GM12878 (cell line): ENCODE measurements at regions not wholly inside any gene's neighbourhood (a gene's known extent, or its start where the extent isn't known, plus 50 kb on each side); places are given as distances from the start of the nearest gene placed in this dataset.

Experiments used
- ATAC-seq: fragments of 200-7000 bp; cut with Tn5 transposase; 3 replicates; pipeline ENCODE4 v1.9.1; 2020; ENCODE audit warnings: mild to moderate bottlenecking, moderate library complexity
- BruUV-seq: library from RNA; stranded (reverse); fragments of 400-500 nt; replicated peaks from 2 replicates; lab custom pipeline; 2021; lab: Mats Ljungman, UMichigan
- CTCF ChIA-PET: fragments of 300-600 bp; sonication (Branson Sonifier 250); formaldehyde crosslinking; extraction: SDS; loops from one replicate; lab custom pipeline; 2021; ENCODE audit warnings: inconsistent platforms; lab: Yijun Ruan, JAX
- POLR2A ChIA-PET: fragments of 350-600 bp; formaldehyde crosslinking; extraction: SDS; loops from one replicate; lab custom pipeline; 2021; ENCODE audit warnings: inconsistent platforms; lab: Charles Lee
- RAD21 ChIA-PET: fragments of 300-600 bp; sonication (Branson Sonifier 250); formaldehyde crosslinking; loops from one replicate; lab custom pipeline; 2023; ENCODE audit warnings: antibody characterized with exemption; ENCODE audit not compliant: unreplicated experiment; lab: Charles Lee
- SMC1A ChIA-PET: fragments of 300-600 bp; sonication (Branson Sonifier 250); formaldehyde crosslinking; loops from one replicate; lab custom pipeline; 2023; ENCODE audit not compliant: unreplicated experiment, uncharacterized antibody; lab: Charles Lee
- DNase-seq: peaks from one replicate; pipeline ENCODE4 v3.0.0-alpha.2; 2011; ENCODE audit warnings: low read depth, low spot score
- FAIRE-seq: peaks from 3 replicates; lab custom pipeline; 2011; peaks lifted over from hg19 to GRCh38; lab: Jason Lieb, UNC
- H2AFZ ChIP-seq: 2 replicates; pipeline ENCODE4 v1.6.0; 2011; ENCODE audit warnings: low read depth, low read length, control low read depth; ENCODE audit not compliant: control insufficient read depth
- H3K27ac ChIP-seq: 2 replicates; pipeline ENCODE4 v1.5.1; 2011; ENCODE audit warnings: control low read depth; ENCODE audit not compliant: control insufficient read depth, insufficient read depth
- H3K27me3 ChIP-seq, 2 experiments: replicated peaks in 1 of 2; 2 replicates each; pipeline versions ENCODE4 v1.6.0 to v1.6.1; 2011; ENCODE audit warnings: low read length in 1 of 2; ENCODE audit not compliant: control insufficient read depth in 2 of 2, insufficient read depth in 2 of 2
- H3K36me3 ChIP-seq, 2 experiments: 2 replicates each; pipeline ENCODE4 v1.5.1; 2011; ENCODE audit warnings: low read length in 1 of 2; ENCODE audit not compliant: control insufficient read depth in 2 of 2, insufficient read depth in 2 of 2
- H3K4me1 ChIP-seq: 2 replicates; pipeline ENCODE4 v1.6.1; 2011; ENCODE audit warnings: mild to moderate bottlenecking, low read length, moderate library complexity, mixed read lengths; ENCODE audit not compliant: control insufficient read depth, insufficient read depth
- H3K4me2 ChIP-seq: 2 replicates; pipeline ENCODE4 v1.6.0; 2011; ENCODE audit warnings: control low read depth; ENCODE audit not compliant: control insufficient read depth, insufficient read depth
- H3K4me3 ChIP-seq: fragments of 200-600 bp; sonication (generic); 2 replicates; pipeline ENCODE4 v1.5.1; 2016
- H3K79me2 ChIP-seq: 2 replicates; pipeline ENCODE4 v1.6.0; 2011; ENCODE audit warnings: low read length; ENCODE audit not compliant: control insufficient read depth, insufficient read depth
- H3K9ac ChIP-seq: 2 replicates; pipeline ENCODE4 v1.8.0; 2011; ENCODE audit warnings: low read length, control low read depth, mixed read lengths; ENCODE audit not compliant: control insufficient read depth, insufficient read depth
- H3K9me3 ChIP-seq: replicated peaks from 3 replicates; pipeline ENCODE4 v1.5.1; 2011; ENCODE audit warnings: mild to moderate bottlenecking, low read length; ENCODE audit not compliant: control insufficient read depth, insufficient read depth
- H4K20me1 ChIP-seq: 2 replicates; pipeline ENCODE4 v1.6.0; 2011; ENCODE audit not compliant: control insufficient read depth, insufficient read depth
- EED ChIP-seq: sonication (generic); IDR thresholded peaks from 2 replicates; pipeline ENCODE4 v1.6.1; 2016; ENCODE audit warnings: antibody characterized with exemption, low read depth
- GATAD2B ChIP-seq: fragments of 450-650 bp; conservative IDR thresholded peaks from 2 replicates; pipeline ENCODE4 v1.6.1; 2017; ENCODE audit warnings: low read depth, mild to moderate bottlenecking, moderate library complexity
- KDM1A ChIP-seq: fragments of 200-600 bp; sonication (generic); IDR thresholded peaks from 2 replicates; pipeline ENCODE4 v1.6.1; 2016; ENCODE audit warnings: borderline replicate concordance
- PAX8 ChIP-seq: fragments of 450-650 bp; IDR thresholded peaks from 2 replicates; pipeline ENCODE4 v1.6.1; 2017; ENCODE audit warnings: mild to moderate bottlenecking, moderate library complexity
- POU2F2 ChIP-seq: IDR thresholded peaks from 3 replicates; pipeline ENCODE4 v1.6.1; 2011; ENCODE audit warnings: low read depth, mild to moderate bottlenecking, low read length, borderline replicate concordance
- RUNX3 ChIP-seq: IDR thresholded peaks from 2 replicates; pipeline ENCODE4 v1.6.1; 2012; ENCODE audit warnings: low read length, inconsistent platforms
- WGBS: methylation state at CpG from one replicate; pipeline ENCODE4 v1.1.6; 2016; ENCODE audit warnings: low lambda C conversion rate; ENCODE audit not compliant: insufficient replicate concordance, insufficient coverage; ENCODE audit errors: missing lambda C conversion rate; 5-methylcytosine and 5-hydroxymethylcytosine counted together
- in situ Hi-C: fragments of 300-500 bp; cut with MboI; formaldehyde crosslinking; loops from 9 replicates; pipeline ENCODE4 v1.14.3; 2018; ENCODE audit warnings: mixed read lengths
- intact Hi-C: fragments of 100-400 bp; cut with micrococcal nuclease; formaldehyde crosslinking; loops from one replicate; pipeline ENCODE4 v1.14.2; 2022; ENCODE audit not compliant: unreplicated experiment
- TF ChIP-seq, protein P1 (sequence below): fragments of 450-650 bp; conservative IDR thresholded peaks from 2 replicates; pipeline ENCODE4 v1.6.1; 2017; ENCODE audit warnings: mild to moderate bottlenecking, moderate library complexity
- TF ChIP-seq, protein P2 (sequence below): fragments of 450-650 bp; IDR thresholded peaks from 2 replicates; pipeline ENCODE4 v1.6.1; 2017; ENCODE audit warnings: mild to moderate bottlenecking, moderate library complexity
- TF ChIP-seq, protein P3 (sequence below), 3 experiments: IDR thresholded peaks in 2 of 3; conservative IDR thresholded peaks in 1 of 3; 2 replicates each; pipeline ENCODE4 v1.5.1; 2011; ENCODE audit warnings: low read depth in 3 of 3, low read length in 3 of 3, mild to moderate bottlenecking in 3 of 3, control low read depth in 2 of 3, moderate library complexity in 2 of 3, inconsistent platforms in 1 of 3, mixed read lengths in 1 of 3; ENCODE audit not compliant: control insufficient read depth in 2 of 3, insufficient read depth in 1 of 3; ENCODE audit errors: extremely low read depth in 1 of 3
- TF ChIP-seq, protein P4 (sequence below): IDR thresholded peaks from 2 replicates; pipeline ENCODE4 v1.6.1; 2011; ENCODE audit warnings: borderline replicate concordance, low read depth, mild to moderate bottlenecking, moderate library complexity, mixed read lengths, low read length; ENCODE audit not compliant: insufficient read depth; ENCODE audit errors: extremely low read length
- TF ChIP-seq, protein P5 (sequence below): fragments of 450-650 bp; IDR thresholded peaks from 2 replicates; pipeline ENCODE4 v1.6.1; 2016; ENCODE audit warnings: mild to moderate bottlenecking, moderate library complexity, borderline replicate concordance

DNA sequence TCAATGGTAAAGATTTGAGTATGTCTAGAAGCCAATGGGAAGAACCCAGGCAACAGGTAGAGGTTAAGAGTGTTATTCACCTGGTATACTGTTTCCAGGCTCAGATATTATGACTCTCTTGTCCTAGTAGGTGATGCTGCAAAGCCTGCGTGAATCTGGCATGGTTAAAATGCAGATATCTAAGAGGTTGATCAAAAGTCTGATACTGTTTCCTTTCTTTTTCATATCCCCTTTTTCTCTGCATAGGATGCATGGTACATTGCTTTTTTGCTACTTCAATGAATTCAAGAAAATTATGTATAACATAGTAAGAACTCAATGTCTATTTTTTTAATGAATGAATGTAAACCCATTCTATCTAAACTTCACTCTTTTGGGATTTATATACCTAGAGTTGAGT, 284.3 kb upstream of the KHDRBS2 start:
- 0% methylated on average over 1 of the region's 1 CpG for WGBS
- BruUV-seq, result no TSS peak
- DNase-seq, result no peak
- TF ChIP-seq PAX8 (no peak), POU2F2 (no peak), KDM1A (no peak), EED (no peak), RUNX3 (no peak), GATAD2B (no peak)
- TF ChIP-seq, protein P1, sequence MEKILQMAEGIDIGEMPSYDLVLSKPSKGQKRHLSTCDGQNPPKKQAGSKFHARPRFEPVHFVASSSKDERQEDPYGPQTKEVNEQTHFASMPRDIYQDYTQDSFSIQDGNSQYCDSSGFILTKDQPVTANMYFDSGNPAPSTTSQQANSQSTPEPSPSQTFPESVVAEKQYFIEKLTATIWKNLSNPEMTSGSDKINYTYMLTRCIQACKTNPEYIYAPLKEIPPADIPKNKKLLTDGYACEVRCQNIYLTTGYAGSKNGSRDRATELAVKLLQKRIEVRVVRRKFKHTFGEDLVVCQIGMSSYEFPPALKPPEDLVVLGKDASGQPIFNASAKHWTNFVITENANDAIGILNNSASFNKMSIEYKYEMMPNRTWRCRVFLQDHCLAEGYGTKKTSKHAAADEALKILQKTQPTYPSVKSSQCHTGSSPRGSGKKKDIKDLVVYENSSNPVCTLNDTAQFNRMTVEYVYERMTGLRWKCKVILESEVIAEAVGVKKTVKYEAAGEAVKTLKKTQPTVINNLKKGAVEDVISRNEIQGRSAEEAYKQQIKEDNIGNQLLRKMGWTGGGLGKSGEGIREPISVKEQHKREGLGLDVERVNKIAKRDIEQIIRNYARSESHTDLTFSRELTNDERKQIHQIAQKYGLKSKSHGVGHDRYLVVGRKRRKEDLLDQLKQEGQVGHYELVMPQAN, result no peak
- TF ChIP-seq, protein P2, sequence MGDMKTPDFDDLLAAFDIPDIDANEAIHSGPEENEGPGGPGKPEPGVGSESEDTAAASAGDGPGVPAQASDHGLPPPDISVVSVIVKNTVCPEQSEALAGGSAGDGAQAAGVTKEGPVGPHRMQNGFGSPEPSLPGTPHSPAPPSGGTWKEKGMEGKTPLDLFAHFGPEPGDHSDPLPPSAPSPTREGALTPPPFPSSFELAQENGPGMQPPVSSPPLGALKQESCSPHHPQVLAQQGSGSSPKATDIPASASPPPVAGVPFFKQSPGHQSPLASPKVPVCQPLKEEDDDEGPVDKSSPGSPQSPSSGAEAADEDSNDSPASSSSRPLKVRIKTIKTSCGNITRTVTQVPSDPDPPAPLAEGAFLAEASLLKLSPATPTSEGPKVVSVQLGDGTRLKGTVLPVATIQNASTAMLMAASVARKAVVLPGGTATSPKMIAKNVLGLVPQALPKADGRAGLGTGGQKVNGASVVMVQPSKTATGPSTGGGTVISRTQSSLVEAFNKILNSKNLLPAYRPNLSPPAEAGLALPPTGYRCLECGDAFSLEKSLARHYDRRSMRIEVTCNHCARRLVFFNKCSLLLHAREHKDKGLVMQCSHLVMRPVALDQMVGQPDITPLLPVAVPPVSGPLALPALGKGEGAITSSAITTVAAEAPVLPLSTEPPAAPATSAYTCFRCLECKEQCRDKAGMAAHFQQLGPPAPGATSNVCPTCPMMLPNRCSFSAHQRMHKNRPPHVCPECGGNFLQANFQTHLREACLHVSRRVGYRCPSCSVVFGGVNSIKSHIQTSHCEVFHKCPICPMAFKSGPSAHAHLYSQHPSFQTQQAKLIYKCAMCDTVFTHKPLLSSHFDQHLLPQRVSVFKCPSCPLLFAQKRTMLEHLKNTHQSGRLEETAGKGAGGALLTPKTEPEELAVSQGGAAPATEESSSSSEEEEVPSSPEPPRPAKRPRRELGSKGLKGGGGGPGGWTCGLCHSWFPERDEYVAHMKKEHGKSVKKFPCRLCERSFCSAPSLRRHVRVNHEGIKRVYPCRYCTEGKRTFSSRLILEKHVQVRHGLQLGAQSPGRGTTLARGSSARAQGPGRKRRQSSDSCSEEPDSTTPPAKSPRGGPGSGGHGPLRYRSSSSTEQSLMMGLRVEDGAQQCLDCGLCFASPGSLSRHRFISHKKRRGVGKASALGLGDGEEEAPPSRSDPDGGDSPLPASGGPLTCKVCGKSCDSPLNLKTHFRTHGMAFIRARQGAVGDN, result no peak
- TF ChIP-seq, protein P3, sequence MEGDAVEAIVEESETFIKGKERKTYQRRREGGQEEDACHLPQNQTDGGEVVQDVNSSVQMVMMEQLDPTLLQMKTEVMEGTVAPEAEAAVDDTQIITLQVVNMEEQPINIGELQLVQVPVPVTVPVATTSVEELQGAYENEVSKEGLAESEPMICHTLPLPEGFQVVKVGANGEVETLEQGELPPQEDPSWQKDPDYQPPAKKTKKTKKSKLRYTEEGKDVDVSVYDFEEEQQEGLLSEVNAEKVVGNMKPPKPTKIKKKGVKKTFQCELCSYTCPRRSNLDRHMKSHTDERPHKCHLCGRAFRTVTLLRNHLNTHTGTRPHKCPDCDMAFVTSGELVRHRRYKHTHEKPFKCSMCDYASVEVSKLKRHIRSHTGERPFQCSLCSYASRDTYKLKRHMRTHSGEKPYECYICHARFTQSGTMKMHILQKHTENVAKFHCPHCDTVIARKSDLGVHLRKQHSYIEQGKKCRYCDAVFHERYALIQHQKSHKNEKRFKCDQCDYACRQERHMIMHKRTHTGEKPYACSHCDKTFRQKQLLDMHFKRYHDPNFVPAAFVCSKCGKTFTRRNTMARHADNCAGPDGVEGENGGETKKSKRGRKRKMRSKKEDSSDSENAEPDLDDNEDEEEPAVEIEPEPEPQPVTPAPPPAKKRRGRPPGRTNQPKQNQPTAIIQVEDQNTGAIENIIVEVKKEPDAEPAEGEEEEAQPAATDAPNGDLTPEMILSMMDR (IDR thresholded peaks at IDR 0.05 in 2 of 3, conservative IDR thresholded peaks at IDR 0.05 in 1 of 3; ENCODE audit: control insufficient read depth in 2 of 3, extremely low read depth in 1 of 3, insufficient read depth in 1 of 3, low read depth in 3 of 3, low read length in 3 of 3), result no peak
- TF ChIP-seq, protein P4, sequence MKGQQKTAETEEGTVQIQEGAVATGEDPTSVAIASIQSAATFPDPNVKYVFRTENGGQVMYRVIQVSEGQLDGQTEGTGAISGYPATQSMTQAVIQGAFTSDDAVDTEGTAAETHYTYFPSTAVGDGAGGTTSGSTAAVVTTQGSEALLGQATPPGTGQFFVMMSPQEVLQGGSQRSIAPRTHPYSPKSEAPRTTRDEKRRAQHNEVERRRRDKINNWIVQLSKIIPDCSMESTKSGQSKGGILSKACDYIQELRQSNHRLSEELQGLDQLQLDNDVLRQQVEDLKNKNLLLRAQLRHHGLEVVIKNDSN, result no peak
- TF ChIP-seq, protein P5, sequence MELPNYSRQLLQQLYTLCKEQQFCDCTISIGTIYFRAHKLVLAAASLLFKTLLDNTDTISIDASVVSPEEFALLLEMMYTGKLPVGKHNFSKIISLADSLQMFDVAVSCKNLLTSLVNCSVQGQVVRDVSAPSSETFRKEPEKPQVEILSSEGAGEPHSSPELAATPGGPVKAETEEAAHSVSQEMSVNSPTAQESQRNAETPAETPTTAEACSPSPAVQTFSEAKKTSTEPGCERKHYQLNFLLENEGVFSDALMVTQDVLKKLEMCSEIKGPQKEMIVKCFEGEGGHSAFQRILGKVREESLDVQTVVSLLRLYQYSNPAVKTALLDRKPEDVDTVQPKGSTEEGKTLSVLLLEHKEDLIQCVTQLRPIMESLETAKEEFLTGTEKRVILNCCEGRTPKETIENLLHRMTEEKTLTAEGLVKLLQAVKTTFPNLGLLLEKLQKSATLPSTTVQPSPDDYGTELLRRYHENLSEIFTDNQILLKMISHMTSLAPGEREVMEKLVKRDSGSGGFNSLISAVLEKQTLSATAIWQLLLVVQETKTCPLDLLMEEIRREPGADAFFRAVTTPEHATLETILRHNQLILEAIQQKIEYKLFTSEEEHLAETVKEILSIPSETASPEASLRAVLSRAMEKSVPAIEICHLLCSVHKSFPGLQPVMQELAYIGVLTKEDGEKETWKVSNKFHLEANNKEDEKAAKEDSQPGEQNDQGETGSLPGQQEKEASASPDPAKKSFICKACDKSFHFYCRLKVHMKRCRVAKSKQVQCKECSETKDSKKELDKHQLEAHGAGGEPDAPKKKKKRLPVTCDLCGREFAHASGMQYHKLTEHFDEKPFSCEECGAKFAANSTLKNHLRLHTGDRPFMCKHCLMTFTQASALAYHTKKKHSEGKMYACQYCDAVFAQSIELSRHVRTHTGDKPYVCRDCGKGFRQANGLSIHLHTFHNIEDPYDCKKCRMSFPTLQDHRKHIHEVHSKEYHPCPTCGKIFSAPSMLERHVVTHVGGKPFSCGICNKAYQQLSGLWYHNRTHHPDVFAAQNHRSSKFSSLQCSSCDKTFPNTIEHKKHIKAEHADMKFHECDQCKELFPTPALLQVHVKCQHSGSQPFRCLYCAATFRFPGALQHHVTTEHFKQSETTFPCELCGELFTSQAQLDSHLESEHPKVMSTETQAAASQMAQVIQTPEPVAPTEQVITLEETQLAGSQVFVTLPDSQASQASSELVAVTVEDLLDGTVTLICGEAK, result no peak

More for the DNA sequence above, 284.3 kb upstream of the KHDRBS2 start:
- no peaks in the 10 kb centered on the region for H4K20me1 ChIP-seq
- H2AFZ ChIP-seq, result no peak overlapping the region
- no peaks in the 10 kb centered on the region for H3K4me1 ChIP-seq
- FAIRE-seq (no peak), ATAC-seq (no peak)
- no peak overlapping the region for H3K4me3 ChIP-seq
- no peaks in the 10 kb centered on the region for H3K79me2 ChIP-seq
- no peak overlapping the region for H3K9ac ChIP-seq
- CTCF ChIA-PET, result no interaction called here
- SMC1A ChIA-PET, result no interaction called here
- RAD21 ChIA-PET, result no interaction called here
- H3K27me3 ChIP-seq, result no peaks in the 10 kb centered on the region
- H3K4me2 ChIP-seq, result no peak overlapping the region
- no peaks in the 10 kb centered on the region for H3K9me3 ChIP-seq
- in situ Hi-C loops (no loop called here), intact Hi-C loops (no loop called here)
- POLR2A ChIA-PET, result no interaction called here
- H3K27ac ChIP-seq, result no peak overlapping the region
- H3K36me3 ChIP-seq, result no peaks in the 10 kb centered on the region
